AG08396 (cell line): ENCODE measurements at regions not wholly inside any gene's neighbourhood (a gene's known extent, or its start where the extent isn't known, plus 50 kb on each side); places are given as distances from the start of the nearest gene placed in this dataset.

Experiments used
- DNase-seq: peaks from one replicate; pipeline ENCODE4 v3.0.0; 2012; ENCODE audit warnings: low spot score, mixed read lengths

DNA sequence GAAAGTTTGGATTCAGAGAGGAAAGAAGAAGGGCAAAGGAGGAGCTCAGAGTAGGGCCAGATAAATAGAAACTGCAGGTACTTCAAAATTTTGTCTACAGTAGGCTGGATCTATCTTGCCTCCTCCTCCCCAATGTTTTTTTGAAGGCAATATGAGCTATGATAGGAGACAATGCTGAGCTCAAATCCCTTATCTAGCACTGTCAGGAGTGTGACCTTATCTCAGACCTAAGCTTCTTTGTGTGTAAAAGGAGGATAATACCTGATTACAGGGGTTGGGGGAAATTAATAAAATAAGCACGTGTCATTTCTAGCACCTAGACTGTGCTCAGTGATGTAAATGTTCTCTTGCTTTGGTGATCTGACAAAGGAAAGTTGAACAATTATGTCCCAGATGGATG, 137.8 kb upstream of the CD180 start:
- DNase-seq, result no peak

- DNase-seq, result no peak
Observed at GRCh38 chr5:67333171-67333570, 136.6 kb upstream of the CD180 start.

DNA sequence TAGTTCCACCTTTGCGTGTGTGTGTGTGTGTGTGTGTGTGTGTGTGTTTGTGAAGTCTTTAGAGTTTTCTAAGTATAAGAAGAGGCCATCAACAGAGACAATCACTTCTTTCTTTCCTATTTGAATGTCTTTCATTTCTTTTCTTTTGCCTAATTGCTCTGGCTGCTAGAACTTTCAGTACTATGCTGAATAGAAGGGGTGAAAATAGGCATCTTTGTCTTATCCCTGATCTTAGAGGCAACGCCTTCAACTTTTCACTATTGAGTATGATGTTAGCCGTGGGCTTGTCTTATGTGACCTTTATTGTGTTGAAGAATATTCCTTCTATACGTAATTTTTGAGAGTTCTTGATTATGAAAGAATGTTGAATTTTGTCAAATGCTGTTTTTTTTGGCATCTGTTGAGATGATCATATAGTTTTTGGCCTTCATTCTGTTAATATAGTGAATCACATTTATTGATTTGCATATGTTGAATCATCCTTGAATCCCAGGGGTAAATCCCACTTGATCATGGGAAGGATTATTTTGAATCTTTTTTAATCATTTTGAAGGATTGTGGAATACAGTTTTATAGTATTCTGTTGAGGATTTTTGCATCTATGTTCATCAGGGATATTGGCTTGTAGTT, 134.8 kb upstream of the CD180 start:
- DNase-seq, result no peak

GRCh38 chr5:67319935-67320725, 123.5 kb upstream of the CD180 start:
- DNase-seq, result peak; percentile 8

GRCh38 chr5:67318746-67319145, 122.1 kb upstream of the CD180 start:
- DNase-seq, result no peak

DNA sequence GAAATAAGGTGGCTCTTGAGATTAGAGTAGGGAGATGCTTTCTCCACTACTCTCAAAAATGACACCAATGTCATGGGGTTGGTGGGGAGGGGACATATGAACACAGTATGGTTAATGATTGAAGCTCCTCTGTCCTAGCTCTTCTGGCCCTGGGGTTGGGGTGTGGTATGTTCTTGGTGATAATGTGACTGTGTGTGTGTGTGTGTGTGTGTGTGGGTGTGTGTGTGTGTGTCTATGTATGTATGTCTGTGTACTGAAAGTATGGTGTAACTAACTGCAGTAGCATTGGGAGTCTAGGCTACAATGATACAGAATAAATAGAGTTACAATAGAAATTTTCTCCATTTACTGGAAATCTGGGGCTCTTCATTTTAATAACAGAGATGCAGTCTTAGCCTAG, 121.0 kb upstream of the CD180 start:
- no peak for DNase-seq

DNA sequence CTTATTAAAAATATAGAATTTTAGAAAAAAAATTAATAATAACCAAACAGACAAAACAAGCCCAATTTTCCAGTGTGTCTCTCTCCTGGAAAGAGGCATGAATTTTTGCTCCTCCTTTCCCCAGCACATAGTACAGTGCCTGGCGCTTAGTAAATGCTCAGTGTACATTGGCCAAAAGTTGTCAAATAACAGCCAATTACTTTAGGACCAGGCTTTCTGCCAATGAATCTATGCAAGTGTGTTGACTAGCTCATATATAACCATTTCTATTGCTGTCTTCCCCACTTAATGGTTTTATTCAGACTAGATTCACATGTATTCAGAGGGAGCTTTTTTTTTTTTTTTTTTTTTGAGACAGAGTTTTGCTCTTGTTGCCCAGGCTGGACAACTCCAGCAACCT, 120.1 kb upstream of the CD180 start:
- DNase-seq, result no peak

GRCh38 chr5:67315082-67315989, 118.7 kb upstream of the CD180 start:
- DNase-seq, result peak; percentile 36

DNA sequence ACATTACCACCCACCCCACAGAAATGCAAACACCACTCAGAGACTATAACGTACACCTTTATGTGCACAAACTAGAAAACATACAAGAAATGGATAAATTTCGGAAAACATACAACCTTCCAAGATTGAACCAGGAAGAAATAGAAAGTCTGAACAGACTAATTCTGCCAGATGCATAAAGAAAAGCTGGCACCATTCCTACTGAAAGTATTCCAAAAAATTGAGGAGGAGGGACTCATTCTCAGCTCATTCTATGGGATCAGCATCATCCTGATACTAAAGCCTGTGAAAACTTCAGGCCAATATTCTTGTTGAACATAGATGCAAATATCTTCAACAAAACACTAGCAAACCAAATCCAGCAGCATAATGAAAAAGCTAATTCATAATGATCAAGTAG, 115.1 kb upstream of the CD180 start:
- no peak for DNase-seq

DNA sequence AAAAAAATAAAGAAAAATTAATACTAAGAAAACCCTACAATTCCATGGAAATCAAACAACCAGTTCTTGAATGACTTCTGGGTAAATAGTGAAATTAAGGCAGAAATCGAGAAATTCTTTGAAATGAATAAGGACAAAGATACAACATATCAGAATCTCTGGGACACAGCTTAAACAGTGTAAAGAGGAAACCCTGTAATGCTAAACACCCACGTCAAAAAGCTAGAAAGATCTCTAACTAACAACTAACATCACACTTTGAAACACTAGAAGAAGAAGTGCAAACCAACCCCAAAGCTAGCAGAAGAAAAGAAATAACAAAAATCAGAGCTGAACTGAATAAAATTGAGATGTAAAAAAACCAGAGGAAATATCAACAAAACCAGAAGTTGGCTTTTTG, 114.6 kb upstream of the CD180 start:
- no peak for DNase-seq

- no peak for DNase-seq
Observed at GRCh38 chr5:67310740-67311139, 114.1 kb upstream of the CD180 start.

DNA sequence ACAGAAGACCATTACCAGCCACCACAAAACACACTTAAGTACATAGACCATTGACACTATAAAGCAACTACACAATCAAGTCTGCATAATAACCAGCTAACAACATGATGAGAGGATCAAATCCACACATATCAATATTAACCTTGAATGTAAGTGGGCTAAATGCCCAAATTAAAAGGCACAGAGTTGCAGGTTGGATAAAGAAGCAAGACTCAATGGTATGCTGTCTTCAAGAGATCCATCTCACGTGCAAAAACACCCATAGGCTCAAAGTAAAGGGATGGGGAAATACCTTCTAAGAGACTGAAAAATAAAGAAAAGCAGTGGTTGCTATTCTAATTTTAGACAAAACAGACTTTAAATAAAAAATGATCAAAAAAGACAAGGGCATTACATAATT, 113.6 kb upstream of the CD180 start:
- DNase-seq, result no peak

DNA sequence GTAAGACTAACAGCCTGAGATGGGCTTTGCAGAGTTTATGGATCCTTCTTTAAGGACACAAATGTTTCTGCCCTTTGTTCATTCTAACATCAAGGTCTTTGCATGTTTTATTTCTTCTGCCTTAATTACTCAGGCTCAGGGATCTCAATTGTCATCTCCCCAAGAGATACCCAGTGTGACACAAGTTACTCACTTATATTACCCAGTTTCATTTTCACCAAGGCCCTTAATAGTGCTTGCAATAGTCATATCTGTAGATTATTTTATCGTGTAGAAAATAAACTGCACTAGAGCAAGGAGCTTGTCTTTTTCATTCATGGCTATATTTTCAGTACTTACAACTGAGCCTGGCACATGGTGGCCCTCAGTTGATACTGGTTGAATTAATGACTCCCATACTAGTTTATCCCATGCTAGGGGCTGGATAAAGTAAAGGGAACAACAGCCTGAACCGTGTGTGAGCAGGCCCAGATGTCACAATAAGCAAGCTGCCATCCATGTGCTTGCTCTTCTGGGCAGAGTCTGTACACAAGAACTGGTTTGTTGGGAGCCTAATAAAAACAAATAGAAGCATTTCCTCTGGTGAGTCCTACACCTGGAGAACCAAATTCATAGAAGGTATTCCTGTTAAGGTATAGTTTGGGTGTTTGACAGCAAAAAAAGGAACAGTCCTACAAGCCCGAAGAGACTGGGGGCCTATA, 112.5 kb upstream of the CD180 start:
- no peak for DNase-seq

GRCh38 chr5:67306965-67307607, 110.5 kb upstream of the CD180 start:
- no peak for DNase-seq

DNA sequence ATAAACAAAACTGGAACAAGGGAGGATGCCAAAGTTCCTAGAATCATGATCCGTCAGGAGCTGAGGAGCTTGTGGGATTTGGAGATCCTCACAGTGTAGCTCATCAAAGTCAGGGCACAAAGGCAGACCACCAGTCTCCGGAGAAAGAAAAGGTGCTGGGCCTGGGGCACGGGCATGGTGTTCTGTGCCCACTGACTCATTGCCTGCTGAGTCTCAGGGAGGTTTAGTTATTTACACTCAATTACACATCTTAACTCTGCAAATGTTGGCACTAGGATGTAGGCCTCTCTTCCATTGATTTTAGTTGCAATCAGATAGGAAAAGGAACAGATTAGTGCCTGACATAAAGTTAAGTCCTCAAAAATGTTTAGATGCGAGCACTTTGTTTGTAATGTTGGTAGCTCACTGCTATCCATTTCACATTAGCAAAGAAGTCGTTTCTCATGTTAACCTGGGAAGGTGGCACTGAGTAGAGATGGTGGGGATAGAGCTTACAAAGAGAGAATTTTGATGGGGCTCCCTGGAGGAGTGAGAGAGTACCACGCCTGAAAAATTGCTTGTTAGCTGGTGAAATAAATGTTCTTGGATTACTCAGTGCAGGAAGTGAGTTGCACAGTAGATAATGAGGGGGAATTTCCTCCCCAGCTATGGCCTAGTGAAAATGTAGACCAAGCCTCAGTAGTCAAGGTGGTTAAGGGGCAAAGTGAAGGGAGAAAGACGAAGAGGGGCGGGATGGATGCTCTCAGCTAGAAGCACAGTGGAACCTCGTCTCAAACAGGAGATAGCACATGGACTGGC, 109.5 kb upstream of the CD180 start:
- DNase-seq, result no peak

DNA sequence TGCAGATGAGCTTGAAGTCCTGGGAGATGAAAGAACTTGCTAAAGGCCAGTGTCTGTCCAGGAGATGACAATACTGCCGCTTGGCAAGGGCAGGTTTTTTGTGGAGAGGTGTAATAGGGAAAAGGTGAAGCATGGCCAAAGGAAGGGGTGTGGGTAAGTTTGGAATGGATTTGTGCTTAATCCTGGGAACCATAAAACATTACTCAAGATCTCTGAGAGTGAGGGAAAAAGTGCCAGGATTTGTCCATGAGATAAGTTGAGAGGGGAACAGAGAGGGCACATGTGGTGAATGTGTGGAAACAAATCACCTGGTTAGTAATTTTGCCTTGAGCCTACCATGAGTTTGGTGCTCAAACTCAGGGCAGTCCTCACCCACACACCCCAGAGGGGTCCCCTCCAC, 108.8 kb upstream of the CD180 start:
- DNase-seq, result no peak

- no peak for DNase-seq
Observed at GRCh38 chr5:67303356-67303755, 106.8 kb upstream of the CD180 start.

DNA sequence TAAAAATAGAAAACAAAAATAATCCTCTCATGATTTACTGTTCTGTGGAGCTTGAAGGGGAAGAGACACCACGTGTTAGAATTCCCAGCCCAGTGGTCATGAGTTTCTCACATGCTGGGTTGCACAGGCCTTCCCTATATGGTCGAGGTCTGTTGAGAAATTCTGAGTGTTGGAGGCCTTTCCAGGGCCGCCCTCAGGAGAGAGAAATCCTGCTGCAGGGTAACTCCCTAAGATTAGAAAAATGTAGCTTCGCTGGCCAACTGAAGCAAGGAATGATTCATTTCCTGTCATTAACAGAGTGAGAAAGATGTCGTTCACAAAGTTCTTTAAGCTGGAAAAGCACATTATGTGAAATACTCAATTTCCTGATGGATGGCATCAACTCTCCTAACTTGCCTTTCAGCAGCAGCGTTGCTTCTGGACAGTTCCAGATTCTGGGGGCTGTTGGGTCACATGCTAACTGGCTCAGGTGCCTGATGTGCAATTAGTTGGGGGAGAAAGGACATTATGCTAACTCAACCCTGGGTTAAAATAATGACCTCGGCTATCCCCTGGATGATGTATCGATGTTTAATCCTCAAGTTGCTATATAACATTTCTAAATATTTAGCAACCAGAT, 104.8 kb upstream of the CD180 start:
- peak; percentile 33 for DNase-seq

- no peak for DNase-seq
Observed at GRCh38 chr5:67300326-67300725, 103.7 kb upstream of the CD180 start.

DNA sequence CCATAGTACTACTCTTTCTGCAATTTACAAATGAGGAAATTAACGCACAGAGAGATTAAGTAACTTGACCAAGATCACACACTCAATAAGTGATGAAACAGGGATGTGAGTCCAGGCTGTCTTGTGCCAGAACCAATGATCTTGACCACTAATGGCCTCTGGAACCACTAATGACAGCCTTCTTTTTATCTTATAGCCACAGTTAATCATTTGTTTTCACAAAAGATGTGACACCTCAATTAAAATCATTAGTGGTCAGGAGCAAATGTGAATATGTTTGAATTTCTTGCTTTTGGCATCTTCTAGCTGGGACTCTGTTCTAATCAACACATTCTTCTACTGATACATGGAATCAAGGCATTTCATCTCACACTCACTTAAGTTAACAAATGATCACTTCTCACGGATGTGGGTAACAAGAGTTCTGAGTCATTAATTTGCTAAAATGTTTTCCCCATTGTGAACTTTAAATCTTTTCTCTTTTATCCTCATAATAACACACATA, 102.7 kb upstream of the CD180 start:
- DNase-seq, result no peak
